ENCODE measurements at regions not wholly inside any gene's neighbourhood (a gene's known extent, or its start where the extent isn't known, plus 50 kb on each side); places are given as distances from the start of the nearest gene placed in this dataset.
"Not testable (repeated sequence)": the region's sequence is repeated elsewhere in the genome, so short reads cannot be mapped to it uniquely, and the experiment has no call there.

DNA sequence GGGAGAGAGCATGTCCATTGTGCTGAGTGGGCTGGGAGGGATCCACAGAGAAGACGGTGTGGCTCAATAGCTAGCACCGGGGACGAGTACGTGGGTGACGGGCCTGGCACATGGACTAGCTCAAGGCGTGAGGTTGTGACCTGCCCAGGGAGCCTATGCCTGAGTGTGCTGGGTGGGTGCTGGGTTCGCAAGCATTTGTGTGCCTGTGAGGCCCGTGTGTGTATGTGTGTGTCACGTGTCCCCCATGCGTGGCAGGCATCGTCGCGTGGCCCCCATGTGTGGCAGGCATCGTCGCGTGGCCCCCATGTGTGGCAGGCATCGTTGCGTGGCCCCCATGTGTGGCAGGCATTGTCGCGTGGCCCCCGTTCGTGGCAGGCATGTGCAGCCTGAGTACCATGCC, 109.2 kb downstream of the TMEM121 start:
- Histone ChIP-seq H3K9me3 (peaks cover 5% of the 10 kb centered on the region; the same call in 1 of the 3 replicates), H3K4me1 (no peaks in the 10 kb centered on the region), H3K27ac (no peak overlapping the region), H3K4me2 (no peak overlapping the region), H3K4me3 (no peak overlapping the region)
- no peak for DNase-seq (ENCODE audit: low read depth in 1 of 2, low spot score in 1 of 2)
- no peak for ATAC-seq
- CTCF ChIA-PET, result no interaction called here
- TF ChIP-seq, protein P1, sequence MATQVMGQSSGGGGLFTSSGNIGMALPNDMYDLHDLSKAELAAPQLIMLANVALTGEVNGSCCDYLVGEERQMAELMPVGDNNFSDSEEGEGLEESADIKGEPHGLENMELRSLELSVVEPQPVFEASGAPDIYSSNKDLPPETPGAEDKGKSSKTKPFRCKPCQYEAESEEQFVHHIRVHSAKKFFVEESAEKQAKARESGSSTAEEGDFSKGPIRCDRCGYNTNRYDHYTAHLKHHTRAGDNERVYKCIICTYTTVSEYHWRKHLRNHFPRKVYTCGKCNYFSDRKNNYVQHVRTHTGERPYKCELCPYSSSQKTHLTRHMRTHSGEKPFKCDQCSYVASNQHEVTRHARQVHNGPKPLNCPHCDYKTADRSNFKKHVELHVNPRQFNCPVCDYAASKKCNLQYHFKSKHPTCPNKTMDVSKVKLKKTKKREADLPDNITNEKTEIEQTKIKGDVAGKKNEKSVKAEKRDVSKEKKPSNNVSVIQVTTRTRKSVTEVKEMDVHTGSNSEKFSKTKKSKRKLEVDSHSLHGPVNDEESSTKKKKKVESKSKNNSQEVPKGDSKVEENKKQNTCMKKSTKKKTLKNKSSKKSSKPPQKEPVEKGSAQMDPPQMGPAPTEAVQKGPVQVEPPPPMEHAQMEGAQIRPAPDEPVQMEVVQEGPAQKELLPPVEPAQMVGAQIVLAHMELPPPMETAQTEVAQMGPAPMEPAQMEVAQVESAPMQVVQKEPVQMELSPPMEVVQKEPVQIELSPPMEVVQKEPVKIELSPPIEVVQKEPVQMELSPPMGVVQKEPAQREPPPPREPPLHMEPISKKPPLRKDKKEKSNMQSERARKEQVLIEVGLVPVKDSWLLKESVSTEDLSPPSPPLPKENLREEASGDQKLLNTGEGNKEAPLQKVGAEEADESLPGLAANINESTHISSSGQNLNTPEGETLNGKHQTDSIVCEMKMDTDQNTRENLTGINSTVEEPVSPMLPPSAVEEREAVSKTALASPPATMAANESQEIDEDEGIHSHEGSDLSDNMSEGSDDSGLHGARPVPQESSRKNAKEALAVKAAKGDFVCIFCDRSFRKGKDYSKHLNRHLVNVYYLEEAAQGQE (IDR thresholded peaks at IDR 0.05), result no peak
- TF ChIP-seq ZNF302 (CRISPR knock-in tag; IDR thresholded peaks at IDR 0.05), result no peak
- no peak for TF ChIP-seq FOXS1 (CRISPR knock-in tag; IDR thresholded peaks at IDR 0.05)
- no peak for TF ChIP-seq MYC (IDR thresholded peaks at IDR 0.05; ENCODE audit: borderline replicate concordance, low read length)
- TF ChIP-seq, protein P2, sequence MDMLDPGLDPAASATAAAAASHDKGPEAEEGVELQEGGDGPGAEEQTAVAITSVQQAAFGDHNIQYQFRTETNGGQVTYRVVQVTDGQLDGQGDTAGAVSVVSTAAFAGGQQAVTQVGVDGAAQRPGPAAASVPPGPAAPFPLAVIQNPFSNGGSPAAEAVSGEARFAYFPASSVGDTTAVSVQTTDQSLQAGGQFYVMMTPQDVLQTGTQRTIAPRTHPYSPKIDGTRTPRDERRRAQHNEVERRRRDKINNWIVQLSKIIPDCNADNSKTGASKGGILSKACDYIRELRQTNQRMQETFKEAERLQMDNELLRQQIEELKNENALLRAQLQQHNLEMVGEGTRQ (IDR thresholded peaks at IDR 0.05), result no peak
- TF ChIP-seq NFE2L2 (conservative IDR thresholded peaks at IDR 0.05; ENCODE audit: low read length), result no peak
- no peak for TF ChIP-seq RNF2 (IDR thresholded peaks at IDR 0.05; ENCODE audit: borderline replicate concordance, low read depth)
- 71% methylated on average over 13 of the region's 22 CpGs for WGBS (ENCODE audit: missing lambda C conversion rate)
- FAIRE-seq, result no peak
- POLR2A ChIA-PET, result no interaction called here

DNA sequence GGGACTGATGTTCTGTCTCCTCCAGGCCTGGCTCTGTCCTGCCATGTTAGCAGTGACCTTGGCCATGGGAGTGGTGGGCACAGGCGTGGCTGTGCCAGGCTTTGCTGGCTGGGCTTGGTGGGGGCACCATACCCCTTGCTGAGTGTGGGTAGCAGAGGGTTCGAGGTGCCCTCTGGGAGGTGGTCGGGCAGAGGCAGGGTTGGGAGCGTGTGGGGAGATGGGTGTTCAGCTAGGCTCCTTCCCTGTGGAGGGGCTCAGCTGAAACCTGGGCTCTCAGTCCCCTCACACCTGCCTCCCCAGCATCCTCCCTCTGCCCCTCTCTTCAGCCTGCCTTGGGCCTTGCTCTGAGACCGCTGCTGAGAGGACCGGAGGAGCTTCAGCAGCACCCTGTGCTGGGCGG, 109.6 kb downstream of the TMEM121 start:
- H3K4me1 ChIP-seq; H3K4me2 ChIP-seq; H3K9me3 ChIP-seq; H3K27ac ChIP-seq; FAIRE-seq; ATAC-seq; H3K4me3 ChIP-seq; POLR2A ChIA-PET; DNase-seq (ENCODE audit: low read depth in 1 of 2, low spot score in 1 of 2); CTCF ChIA-PET: not testable (repeated sequence)
- 36% methylated on average over 6 of the region's 7 CpGs for WGBS (ENCODE audit: missing lambda C conversion rate)

DNA sequence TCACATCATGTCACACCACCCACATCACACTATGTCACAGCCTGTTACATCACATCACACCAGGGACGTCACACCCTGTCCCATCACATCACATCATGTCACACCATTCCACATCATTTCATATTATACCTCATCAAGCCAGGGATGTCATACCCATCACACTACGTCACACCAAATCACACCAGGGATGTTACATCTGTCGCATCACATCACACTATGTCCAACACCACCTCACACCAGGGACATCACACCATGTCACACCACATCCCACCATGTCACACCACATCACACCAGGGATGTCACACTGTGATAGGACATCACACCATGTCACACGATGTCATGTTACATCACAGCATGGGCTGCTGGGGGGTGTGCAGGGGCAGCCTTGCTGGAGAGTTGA, 110.6 kb downstream of the TMEM121 start:
- no peaks in the 10 kb centered on the region for H3K4me1 ChIP-seq
- FAIRE-seq (no peak), DNase-seq (ENCODE audit: low read depth in 1 of 2, low spot score in 1 of 2) (no peak), ATAC-seq (peak in 1 of 2 experiments; percentile 19; a peak in 1 of 6 replicates)
- no peak overlapping the region for H3K4me3 ChIP-seq
- WGBS (ENCODE audit: missing lambda C conversion rate), result 63% methylated on average over 3 of the region's 4 CpGs
- TF ChIP-seq MYC (IDR thresholded peaks at IDR 0.05; ENCODE audit: borderline replicate concordance, low read length) (no peak), HOXB13 (CRISPR knock-in tag; IDR thresholded peaks at IDR 0.05; ENCODE audit: low read depth) (no peak), GATA3 (IDR thresholded peaks at IDR 0.05; ENCODE audit: borderline replicate concordance) (no peak)
- CTCF ChIA-PET, result no interaction called here
- no peak overlapping the region for H3K4me2 ChIP-seq
- peaks cover 4% of the 10 kb centered on the region; the same call in 1 of the 3 replicates for H3K9me3 ChIP-seq
- POLR2A ChIA-PET, result no interaction called here
- H3K27ac ChIP-seq, result no peak overlapping the region

DNA sequence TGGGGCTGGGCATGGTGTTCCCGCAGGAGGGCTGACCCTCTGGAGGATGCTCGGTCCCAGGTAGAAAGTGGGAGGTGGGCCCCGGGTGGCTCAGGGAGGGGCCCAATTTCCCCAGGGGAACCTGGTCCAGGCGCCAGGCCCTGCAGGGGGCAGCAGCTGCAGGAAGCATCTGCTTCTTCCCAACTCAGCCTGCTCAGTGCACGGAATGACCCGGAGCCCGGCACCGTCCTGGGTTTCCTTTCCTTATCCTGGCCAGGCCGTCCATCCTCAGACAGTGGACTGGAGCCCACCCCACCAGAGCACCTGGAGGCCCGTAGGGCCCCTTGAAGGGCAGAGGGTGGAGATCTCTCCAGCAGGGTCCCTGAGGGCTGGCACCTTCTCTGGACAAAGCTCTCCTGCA, 111.0 kb downstream of the TMEM121 start:
- H3K27ac ChIP-seq; FAIRE-seq; H3K9me3 ChIP-seq; CTCF ChIA-PET; POLR2A ChIA-PET; H3K4me2 ChIP-seq; H3K4me3 ChIP-seq; H3K4me1 ChIP-seq; DNase-seq (ENCODE audit: low read depth in 1 of 2, low spot score in 1 of 2): not testable (repeated sequence)
- WGBS (ENCODE audit: missing lambda C conversion rate), result 17% methylated on average over 2 of the region's 10 CpGs
- ATAC-seq, result peak; percentile 70 to 78

DNA sequence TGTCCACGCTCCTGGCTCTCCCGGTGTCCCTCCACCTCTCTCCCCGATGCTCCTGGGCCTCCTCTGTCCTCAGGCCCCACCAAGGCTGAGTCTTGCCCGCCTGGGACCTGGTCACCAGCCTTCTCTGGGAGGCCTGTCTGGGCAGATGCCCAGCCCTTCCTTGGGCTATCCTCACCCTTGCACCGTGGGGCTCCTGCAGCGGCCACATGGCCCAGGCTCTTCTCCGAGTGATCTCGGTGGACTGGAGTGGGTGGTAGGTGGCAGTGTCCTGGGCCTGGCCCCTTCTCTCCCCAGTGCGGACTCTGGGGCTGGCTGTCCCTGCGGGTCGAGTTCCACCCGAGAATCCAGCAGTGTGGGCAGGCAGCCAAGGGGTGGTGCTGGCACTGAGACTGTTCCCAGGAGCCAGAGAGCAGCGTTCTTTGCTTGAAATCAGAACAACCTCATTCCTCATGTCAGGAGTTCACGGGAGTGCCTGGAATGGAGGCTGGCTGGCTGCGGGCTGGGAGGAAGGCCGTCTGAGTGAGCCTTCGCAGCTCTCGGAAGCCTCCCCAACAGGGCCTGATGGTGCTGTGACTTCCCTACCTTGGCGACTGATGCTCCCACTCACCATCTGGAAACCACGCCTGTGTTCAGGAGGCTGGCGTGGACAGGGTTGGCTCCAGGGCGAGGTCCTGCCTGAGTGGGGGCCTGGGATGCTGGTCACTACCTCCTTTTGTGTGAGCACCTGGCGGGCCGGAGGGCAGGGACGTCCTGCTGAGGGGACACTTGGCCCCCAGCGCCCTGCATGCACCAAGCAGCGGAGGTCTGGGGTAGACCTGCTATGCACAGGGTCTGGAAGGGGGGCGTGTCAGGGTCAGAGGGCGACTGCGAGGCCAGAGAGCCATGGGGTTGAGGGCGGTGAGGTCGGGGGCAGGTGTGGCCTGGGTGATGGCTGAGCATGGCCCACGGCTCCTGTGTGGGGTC, 113.9 kb downstream of the TMEM121 start:
- H3K4me1 ChIP-seq; ATAC-seq; H3K9me3 ChIP-seq; POLR2A ChIA-PET; H3K4me2 ChIP-seq; CTCF ChIA-PET; FAIRE-seq; H3K27ac ChIP-seq; H3K4me3 ChIP-seq; DNase-seq (ENCODE audit: low read depth in 1 of 2, low spot score in 1 of 2): not testable (repeated sequence)
- WGBS (ENCODE audit: missing lambda C conversion rate), result 29% methylated on average over 9 of the region's 33 CpGs
